Lower lobe of right lung (tissue), 2 donors: ENCODE measurements at regions not wholly inside any gene's neighbourhood (a gene's known extent, or its start where the extent isn't known, plus 50 kb on each side); places are given as distances from the start of the nearest gene placed in this dataset.

Experiments
- ATAC-seq, 2 donors: fragments of 200-7000 bp; cut with Tn5 transposase; one replicate each; pipeline ENCODE4 v1.9.1; 2020 to 2022; ENCODE audit warnings: mild to moderate bottlenecking in 2 of 2, moderate library complexity in 2 of 2
- DNase-seq: peaks from one replicate; pipeline ENCODE4 v3.0.0-alpha.2; 2020
- H3K27ac ChIP-seq: fragments of 200-600 bp; one replicate; pipeline ENCODE4 v1.8.0; 2022
- H3K27me3 ChIP-seq: fragments of 200-600 bp; one replicate; pipeline ENCODE4 v1.8.0; 2022; ENCODE audit warnings: low read depth
- H3K36me3 ChIP-seq: fragments of 200-600 bp; one replicate; pipeline ENCODE4 v1.8.0; 2022; ENCODE audit warnings: mild to moderate bottlenecking
- H3K4me1 ChIP-seq: fragments of 200-600 bp; one replicate; pipeline ENCODE4 v1.8.0; 2022
- H3K4me3 ChIP-seq: fragments of 200-600 bp; one replicate; pipeline ENCODE4 v1.8.0; 2022; ENCODE audit warnings: mild to moderate bottlenecking
- H3K9me3 ChIP-seq: fragments of 200-600 bp; one replicate; pipeline ENCODE4 v1.8.0; 2022
- intact Hi-C: fragments of 100-400 bp; cut with DNase I; formaldehyde crosslinking; loops from one replicate; pipeline ENCODE4 v1.11.0; 2022
- TF ChIP-seq, protein P1 (sequence below): fragments of 200-600 bp; IDR thresholded peaks from one replicate; pipeline ENCODE4 v1.8.0; 2022; ENCODE audit warnings: antibody characterized with exemption, mild to moderate bottlenecking
- donor health status: DM: no; HTN: yes; CAD: no; lungs with severe emphysema.

DNA sequence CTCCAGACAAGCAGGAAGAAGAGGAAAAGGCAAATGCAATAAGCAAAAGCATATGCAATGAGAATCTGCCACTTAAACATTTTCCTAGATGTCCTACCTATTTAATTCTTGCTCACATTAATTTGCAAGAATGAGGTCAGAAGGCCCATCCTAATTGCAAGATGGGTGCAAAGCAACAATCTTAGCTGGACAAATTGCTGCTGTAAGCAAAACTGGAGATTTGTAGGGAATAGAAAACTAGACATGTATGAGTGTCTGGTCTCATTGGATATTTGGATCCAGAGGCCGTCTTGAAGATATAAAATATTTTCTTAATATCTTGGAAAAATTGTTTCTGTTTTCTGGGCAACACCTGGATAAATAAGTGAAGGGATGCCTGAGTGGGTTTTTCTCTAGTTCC, 150.1 kb upstream of the PGR start:
- DNase-seq (no peak), ATAC-seq (no peak)
- no peaks in the 10 kb centered on the region for H3K9me3 ChIP-seq
- H3K27ac ChIP-seq = no peak overlapping the region
- H3K4me1 ChIP-seq = no peaks in the 10 kb centered on the region
- no peak overlapping the region for H3K4me3 ChIP-seq
- no peaks in the 10 kb centered on the region for H3K27me3 ChIP-seq
- TF ChIP-seq, protein P1, sequence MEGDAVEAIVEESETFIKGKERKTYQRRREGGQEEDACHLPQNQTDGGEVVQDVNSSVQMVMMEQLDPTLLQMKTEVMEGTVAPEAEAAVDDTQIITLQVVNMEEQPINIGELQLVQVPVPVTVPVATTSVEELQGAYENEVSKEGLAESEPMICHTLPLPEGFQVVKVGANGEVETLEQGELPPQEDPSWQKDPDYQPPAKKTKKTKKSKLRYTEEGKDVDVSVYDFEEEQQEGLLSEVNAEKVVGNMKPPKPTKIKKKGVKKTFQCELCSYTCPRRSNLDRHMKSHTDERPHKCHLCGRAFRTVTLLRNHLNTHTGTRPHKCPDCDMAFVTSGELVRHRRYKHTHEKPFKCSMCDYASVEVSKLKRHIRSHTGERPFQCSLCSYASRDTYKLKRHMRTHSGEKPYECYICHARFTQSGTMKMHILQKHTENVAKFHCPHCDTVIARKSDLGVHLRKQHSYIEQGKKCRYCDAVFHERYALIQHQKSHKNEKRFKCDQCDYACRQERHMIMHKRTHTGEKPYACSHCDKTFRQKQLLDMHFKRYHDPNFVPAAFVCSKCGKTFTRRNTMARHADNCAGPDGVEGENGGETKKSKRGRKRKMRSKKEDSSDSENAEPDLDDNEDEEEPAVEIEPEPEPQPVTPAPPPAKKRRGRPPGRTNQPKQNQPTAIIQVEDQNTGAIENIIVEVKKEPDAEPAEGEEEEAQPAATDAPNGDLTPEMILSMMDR = no peak
- intact Hi-C loops = no loop called here
- H3K36me3 ChIP-seq = no peaks in the 10 kb centered on the region

DNA sequence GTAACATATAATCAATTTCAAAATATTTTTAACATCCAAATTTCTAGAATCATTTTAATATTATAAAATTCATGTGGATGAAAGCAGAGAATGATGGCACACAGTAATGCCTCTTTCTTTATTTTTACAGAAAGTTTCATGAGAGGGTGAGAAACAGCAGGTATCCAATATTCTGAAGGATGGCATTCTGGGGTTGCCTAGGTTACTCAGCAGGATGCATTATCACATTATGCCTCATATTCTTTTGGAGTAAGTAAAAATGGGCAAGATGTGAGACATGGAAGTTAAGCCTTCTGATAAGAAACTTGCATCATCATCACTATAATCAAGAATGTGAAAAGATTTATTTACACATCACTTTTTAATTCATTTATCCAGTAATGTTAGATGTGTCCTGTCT, 148.7 kb upstream of the PGR start:
- ATAC-seq (no peak), DNase-seq (no peak)
- TF ChIP-seq, protein P1 = no peak
- H3K27me3 ChIP-seq = no peaks in the 10 kb centered on the region
- no peak overlapping the region for H3K4me3 ChIP-seq
- no peaks in the 10 kb centered on the region for H3K4me1 ChIP-seq
- H3K36me3 ChIP-seq = no peaks in the 10 kb centered on the region
- intact Hi-C loops = no loop called here
- H3K27ac ChIP-seq = no peak overlapping the region
- no peaks in the 10 kb centered on the region for H3K9me3 ChIP-seq

DNA sequence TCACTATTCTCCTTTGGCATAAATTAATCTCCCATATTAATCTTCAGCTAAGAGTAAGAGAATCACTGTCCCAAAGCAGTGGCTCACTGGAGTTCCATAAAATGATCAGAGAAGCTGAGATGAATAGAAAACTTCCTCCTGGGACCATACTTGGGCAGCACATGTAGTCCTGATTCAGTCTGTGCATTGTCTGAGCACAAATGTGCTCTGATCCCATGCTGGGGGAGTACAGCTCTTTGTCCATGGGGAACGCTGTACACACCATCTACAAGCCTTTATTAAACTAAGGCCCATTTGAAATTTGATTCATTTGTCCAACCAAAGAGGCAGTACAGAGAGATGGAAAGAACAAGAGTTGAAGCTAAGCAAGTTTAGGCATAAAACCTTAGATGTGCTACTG, 147.4 kb upstream of the PGR start:
- Histone ChIP-seq H3K4me1 (no peaks in the 10 kb centered on the region), H3K4me3 (no peak overlapping the region), H3K27me3 (no peaks in the 10 kb centered on the region), H3K9me3 (no peaks in the 10 kb centered on the region), H3K27ac (no peak overlapping the region), H3K36me3 (no peaks in the 10 kb centered on the region)
- DNase-seq (no peak), ATAC-seq (no peak)
- intact Hi-C loops = no loop called here
- TF ChIP-seq, protein P1 = no peak

- no peaks in the 10 kb centered on the region for H3K27me3 ChIP-seq
- no peak overlapping the region for H3K4me3 ChIP-seq
- intact Hi-C loops = no loop called here
- DNase-seq (no peak), ATAC-seq (no peak)
- H3K36me3 ChIP-seq = no peaks in the 10 kb centered on the region
- no peak overlapping the region for H3K27ac ChIP-seq
- no peaks in the 10 kb centered on the region for H3K4me1 ChIP-seq
- TF ChIP-seq, protein P1 = no peak
- no peaks in the 10 kb centered on the region for H3K9me3 ChIP-seq
Observed at GRCh38 chr11:101269990-101270660, 140.5 kb upstream of the PGR start.

DNA sequence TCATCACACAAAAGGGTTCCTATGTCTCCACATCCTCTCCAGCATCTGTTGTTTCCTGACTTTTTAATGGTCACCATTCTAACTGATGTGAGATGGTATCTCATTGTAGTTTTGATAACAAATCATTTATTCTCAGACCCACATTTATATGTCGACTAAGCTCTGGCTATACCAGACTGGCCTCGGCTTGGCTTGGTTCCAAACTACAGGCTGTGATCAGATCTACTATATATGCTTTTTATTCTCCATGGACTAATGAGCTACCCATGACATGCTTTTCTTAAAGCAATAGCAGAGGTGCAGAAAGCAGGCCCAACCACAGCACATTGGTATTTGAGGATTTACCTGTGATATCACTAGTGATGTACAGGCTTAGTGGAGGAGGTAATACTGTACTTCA, 139.8 kb upstream of the PGR start:
- no peaks in the 10 kb centered on the region for H3K36me3 ChIP-seq
- H3K27me3 ChIP-seq = no peaks in the 10 kb centered on the region
- TF ChIP-seq, protein P1 = no peak
- H3K9me3 ChIP-seq = no peaks in the 10 kb centered on the region
- H3K4me1 ChIP-seq = no peaks in the 10 kb centered on the region
- no peak overlapping the region for H3K27ac ChIP-seq
- DNase-seq = no peak
- H3K4me3 ChIP-seq = no peak overlapping the region
- intact Hi-C loops = no loop called here
- no peak for ATAC-seq

DNA sequence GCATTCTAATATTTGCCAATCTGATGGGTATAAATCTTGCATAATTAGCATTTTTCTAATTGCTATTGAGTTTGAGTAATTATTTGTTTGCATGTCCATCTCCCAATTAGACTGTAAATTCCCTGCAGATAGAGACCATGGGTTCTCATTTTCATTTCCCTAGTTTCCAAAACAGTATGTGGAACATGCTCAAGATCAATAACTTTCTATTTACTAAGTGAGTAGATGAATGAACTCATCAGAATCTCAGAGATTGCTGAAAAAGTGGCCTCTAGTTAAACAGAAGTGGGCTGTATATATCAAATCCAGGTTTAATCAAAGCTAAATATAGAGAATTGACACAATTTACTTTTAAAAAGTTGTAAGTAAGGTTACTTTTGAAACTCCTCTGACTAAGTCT, 138.0 kb upstream of the PGR start:
- no peak overlapping the region for H3K27ac ChIP-seq
- no peak overlapping the region for H3K4me3 ChIP-seq
- DNase-seq (no peak), ATAC-seq (no peak)
- intact Hi-C loops = no loop called here
- H3K27me3 ChIP-seq = no peaks in the 10 kb centered on the region
- H3K36me3 ChIP-seq = no peaks in the 10 kb centered on the region
- TF ChIP-seq, protein P1 = no peak
- no peaks in the 10 kb centered on the region for H3K9me3 ChIP-seq
- H3K4me1 ChIP-seq = no peaks in the 10 kb centered on the region
